GM23248 (cell line): ENCODE measurements at regions not wholly inside any gene's neighbourhood (a gene's known extent, or its start where the extent isn't known, plus 50 kb on each side); places are given as distances from the start of the nearest gene placed in this dataset.

Experiments used
- DNase-seq: peaks from one replicate; pipeline ENCODE4 v3.0.0-alpha.2; 2015
- H2AFZ ChIP-seq: fragments of 200-600 bp; sonication (generic); 2 replicates; pipeline ENCODE4 v1.6.1; 2016; ENCODE audit warnings: antibody characterized with exemption
- H3F3A ChIP-seq: fragments of 200-600 bp; sonication (generic); 2 replicates; pipeline ENCODE4 v1.6.1; 2016; ENCODE audit warnings: mild to moderate bottlenecking, antibody characterized with exemption, mixed run types; ENCODE audit not compliant: insufficient read depth
- H3K27ac ChIP-seq: fragments of 200-600 bp; sonication (generic); 2 replicates; pipeline ENCODE4 v1.5.1; 2016; ENCODE audit warnings: mild to moderate bottlenecking
- H3K27me3 ChIP-seq: fragments of 200-600 bp; sonication (generic); replicated peaks from 2 replicates; pipeline ENCODE4 v1.6.1; 2016; ENCODE audit warnings: mild to moderate bottlenecking; ENCODE audit not compliant: insufficient read depth
- H3K36me3 ChIP-seq: fragments of 200-600 bp; sonication (generic); 2 replicates; pipeline ENCODE4 v1.6.1; 2016; ENCODE audit warnings: low read depth, mild to moderate bottlenecking
- H3K4me1 ChIP-seq: fragments of 200-600 bp; sonication (generic); 2 replicates; pipeline ENCODE4 v1.6.1; 2016; ENCODE audit warnings: mild to moderate bottlenecking; ENCODE audit not compliant: insufficient read depth
- H3K4me2 ChIP-seq: fragments of 200-600 bp; sonication (generic); one replicate; pipeline ENCODE4 v1.6.1; 2016; ENCODE audit warnings: mild to moderate bottlenecking; ENCODE audit not compliant: unreplicated experiment
- H3K4me3 ChIP-seq: fragments of 200-600 bp; sonication (generic); 2 replicates; pipeline ENCODE4 v1.5.1; 2016; ENCODE audit warnings: mild to moderate bottlenecking
- H3K79me2 ChIP-seq: fragments of 200-600 bp; sonication (generic); 2 replicates; pipeline ENCODE4 v1.6.1; 2016; ENCODE audit warnings: mild to moderate bottlenecking; ENCODE audit not compliant: insufficient read depth
- H3K9ac ChIP-seq: fragments of 200-600 bp; sonication (generic); 2 replicates; pipeline ENCODE4 v1.6.1; 2016; ENCODE audit warnings: mild to moderate bottlenecking
- H3K9me2 ChIP-seq: fragments of 200-600 bp; sonication (generic); 2 replicates; pipeline ENCODE4 v1.6.1; 2016; ENCODE audit warnings: mixed run types, mild to moderate bottlenecking, moderate library complexity; ENCODE audit not compliant: insufficient read depth
- H3K9me3 ChIP-seq: fragments of 200-600 bp; sonication (generic); one replicate; pipeline ENCODE4 v1.6.1; 2017; ENCODE audit warnings: low read depth
- H4K20me1 ChIP-seq: fragments of 200-600 bp; sonication (generic); 2 replicates; pipeline ENCODE4 v1.6.0; 2016; ENCODE audit not compliant: insufficient read depth
- EZH2 ChIP-seq: fragments of 200-600 bp; sonication (generic); IDR thresholded peaks from 2 replicates; pipeline ENCODE4 v1.6.1; 2018; ENCODE audit warnings: antibody characterized with exemption, mild to moderate bottlenecking; ENCODE audit not compliant: insufficient read depth, poor library complexity, severe bottlenecking
- EZH2phosphoT487 ChIP-seq: fragments of 200-600 bp; sonication (generic); IDR thresholded peaks from 2 replicates; pipeline ENCODE4 v1.6.1; 2018; ENCODE audit warnings: antibody characterized with exemption, moderate library complexity, mild to moderate bottlenecking, low read depth; ENCODE audit not compliant: insufficient read depth
- WGBS, 2 experiments: methylation state at CpG; one replicate each; pipeline ENCODE4 v1.1.6; 2015 to 2017; ENCODE audit warnings: low lambda C conversion rate in 2 of 2, low coverage in 1 of 2; ENCODE audit errors: missing lambda C conversion rate in 2 of 2; 5-methylcytosine and 5-hydroxymethylcytosine counted together
- in situ Hi-C: fragments of 300-500 bp; cut with MboI; formaldehyde crosslinking; loops from 2 replicates; pipeline ENCODE4 v1.15.0; 2020

DNA sequence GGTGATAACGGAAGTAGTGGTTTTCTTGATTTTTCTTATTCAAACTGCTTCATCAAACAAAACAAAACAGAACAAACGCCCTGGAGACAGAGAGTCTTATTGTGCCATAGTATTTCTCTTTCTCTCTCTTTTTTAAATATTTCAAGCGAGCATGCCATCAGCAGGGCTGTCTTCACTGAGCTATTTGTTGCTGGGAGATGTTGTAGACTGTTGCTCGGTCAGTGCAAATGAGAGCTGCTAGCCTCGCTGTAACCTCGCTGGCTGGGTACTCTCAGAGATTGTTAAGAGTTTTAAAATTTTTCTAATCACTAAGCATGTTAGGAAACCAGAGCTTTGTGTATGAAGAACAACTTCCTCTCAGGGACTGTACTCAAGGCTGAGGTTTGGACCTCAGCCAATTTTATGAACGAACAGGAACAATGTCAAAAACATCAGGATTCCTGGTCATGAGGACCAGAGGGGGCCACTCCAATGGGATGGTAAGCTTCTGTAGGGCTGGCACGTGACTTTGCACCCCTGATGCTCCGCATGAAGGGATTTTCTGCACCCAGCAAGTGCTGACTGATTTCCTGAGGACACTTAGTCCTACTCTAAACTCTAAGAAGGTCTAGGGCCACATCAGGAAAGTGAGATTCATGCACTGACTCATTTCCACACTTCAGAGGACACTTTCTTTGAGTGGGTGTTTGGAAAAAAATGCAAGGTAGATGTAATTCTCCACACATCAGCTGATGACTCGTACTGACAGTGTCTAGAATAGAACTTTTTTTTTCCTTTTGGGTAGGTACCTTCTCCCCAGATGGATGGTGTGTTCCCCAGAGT lies 59.8 kb upstream of the IL1R1 start:
- H3K4me3 ChIP-seq: peak overlapping the region; percentile 16
- peak overlapping the region; percentile 62 for H3K4me2 ChIP-seq
- H3K36me3 ChIP-seq: no peaks in the 10 kb centered on the region
- H4K20me1 ChIP-seq: no peaks in the 10 kb centered on the region
- H3K27me3 ChIP-seq: no peaks in the 10 kb centered on the region
- WGBS, 2 experiments: 40 to 42% methylated on average over 10 of the region's 10 CpGs
- in situ Hi-C loops: no loop called here
- peak overlapping the region; percentile 52 for H3K9ac ChIP-seq
- DNase-seq: peak; percentile 92
- 0 out of 2 replicates have a peak overlapping the region, but pooled peaks have one; percentile 1 for H2AFZ ChIP-seq
- no peaks in the 10 kb centered on the region for H3K9me2 ChIP-seq
- H3K9me3 ChIP-seq: no peaks in the 10 kb centered on the region
- no peaks in the 10 kb centered on the region for H3K79me2 ChIP-seq
- H3K27ac ChIP-seq: peak overlapping the region; percentile 86
- peaks cover 33% of the 10 kb centered on the region for H3K4me1 ChIP-seq
- TF ChIP-seq EZH2phosphoT487: no peak
- no peak for TF ChIP-seq EZH2
- H3F3A ChIP-seq: peaks cover 31% of the 10 kb centered on the region

GRCh38 chr2:102083393-102083703 lies 59.2 kb upstream of the IL1R1 start:
- Histone ChIP-seq H3K4me2 (peak overlapping the region; percentile 62), H3K4me3 (no peak overlapping the region), H3K27ac (peak overlapping the region; percentile 86), H3K9me2 (no peaks in the 10 kb centered on the region), H3K9ac (peak overlapping the region; percentile 52; the same call in 1 of the 2 replicates), H3K9me3 (no peaks in the 10 kb centered on the region), H3K36me3 (no peaks in the 10 kb centered on the region), H2AFZ (no peak overlapping the region), H3K79me2 (no peaks in the 10 kb centered on the region), H3K4me1 (peaks cover 33% of the 10 kb centered on the region), H4K20me1 (no peaks in the 10 kb centered on the region), H3F3A (peaks cover 31% of the 10 kb centered on the region), H3K27me3 (no peaks in the 10 kb centered on the region)
- WGBS, 2 experiments: 52 to 57% methylated on average over 3 of the region's 3 CpGs
- in situ Hi-C loops: no loop called here
- DNase-seq: no peak
- TF ChIP-seq EZH2: no peak
- no peak for TF ChIP-seq EZH2phosphoT487

DNA sequence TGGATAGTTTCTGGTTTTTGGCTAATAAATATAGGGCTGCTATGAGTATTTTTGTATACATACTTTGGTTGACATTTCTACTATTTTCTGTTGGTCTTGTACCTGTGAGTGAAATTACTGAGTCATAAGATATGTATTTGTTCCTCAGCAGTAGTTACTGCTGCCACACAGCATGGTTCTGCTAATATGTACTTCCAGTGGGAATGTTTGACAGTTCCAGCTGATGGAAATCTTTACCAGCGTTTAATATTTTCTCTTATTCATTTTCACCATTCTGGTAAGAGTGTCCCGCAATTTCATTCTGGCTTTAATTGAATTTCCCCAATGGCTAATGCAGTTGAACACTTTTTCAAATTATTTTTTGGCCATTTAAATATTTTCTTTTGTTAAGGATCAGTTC lies 57.9 kb upstream of the IL1R1 start:
- Histone ChIP-seq H3K9ac (no peak overlapping the region), H4K20me1 (no peaks in the 10 kb centered on the region), H3K4me3 (no peak overlapping the region), H3K9me3 (no peaks in the 10 kb centered on the region), H3K27ac (no peak overlapping the region), H3K27me3 (no peaks in the 10 kb centered on the region), H3K9me2 (no peaks in the 10 kb centered on the region), H2AFZ (no peak overlapping the region), H3K36me3 (no peaks in the 10 kb centered on the region), H3K4me2 (no peak overlapping the region), H3K4me1 (peaks cover 33% of the 10 kb centered on the region), H3F3A (peaks cover 31% of the 10 kb centered on the region), H3K79me2 (no peaks in the 10 kb centered on the region)
- TF ChIP-seq EZH2 (no peak), EZH2phosphoT487 (no peak)
- no peak for DNase-seq
- in situ Hi-C loops: no loop called here
- 70 to 76% methylated on average over 2 of the region's 2 CpGs for WGBS, 2 experiments

GRCh38 chr2:102085238-102085637 lies 57.3 kb upstream of the IL1R1 start:
- no peaks in the 10 kb centered on the region for H3K27me3 ChIP-seq
- H3K9ac ChIP-seq: no peak overlapping the region
- H2AFZ ChIP-seq: no peak overlapping the region
- 87 to 96% methylated on average over 1 of the region's 1 CpG for WGBS, 2 experiments
- H4K20me1 ChIP-seq: no peaks in the 10 kb centered on the region
- H3K4me2 ChIP-seq: no peak overlapping the region
- in situ Hi-C loops: no loop called here
- peaks cover 30% of the 10 kb centered on the region for H3K4me1 ChIP-seq
- no peak overlapping the region for H3K4me3 ChIP-seq
- no peaks in the 10 kb centered on the region for H3K36me3 ChIP-seq
- no peaks in the 10 kb centered on the region for H3K9me2 ChIP-seq
- H3K79me2 ChIP-seq: no peaks in the 10 kb centered on the region
- no peak overlapping the region for H3K27ac ChIP-seq
- DNase-seq: no peak
- peaks cover 26% of the 10 kb centered on the region for H3F3A ChIP-seq
- H3K9me3 ChIP-seq: no peaks in the 10 kb centered on the region
- TF ChIP-seq EZH2phosphoT487: no peak
- TF ChIP-seq EZH2: no peak
